ENCODE measurements at regions not wholly inside any gene's neighbourhood (a gene's known extent, or its start where the extent isn't known, plus 50 kb on each side); places are given as distances from the start of the nearest gene placed in this dataset.

- Histone ChIP-seq H3K9me3 (no peaks in the 10 kb centered on the region), H3K27ac (no peak overlapping the region), H3K27me3 (no peaks in the 10 kb centered on the region), H3K4me3 (no peak overlapping the region), H3K4me1 (no peaks in the 10 kb centered on the region), H3K36me3 (no peaks in the 10 kb centered on the region)
- intact Hi-C loops (cut with DNase I) = no loop called here
- TF ChIP-seq CTCF (IDR thresholded peaks at IDR 0.05) (no peak), POLR2AphosphoS5 (IDR thresholded peaks at IDR 0.05) (no peak), EP300 (IDR thresholded peaks at IDR 0.05) (no peak), POLR2A (IDR thresholded peaks at IDR 0.05) (no peak)
- no peak for DNase-seq
Observed at GRCh38 chr18:33944493-33944892, 280.2 kb downstream of the NOL4 start.

- intact Hi-C loops (cut with DNase I) = no loop called here
- TF ChIP-seq POLR2AphosphoS5 (IDR thresholded peaks at IDR 0.05) (no peak), EP300 (IDR thresholded peaks at IDR 0.05) (no peak), POLR2A (IDR thresholded peaks at IDR 0.05) (no peak), CTCF (IDR thresholded peaks at IDR 0.05) (no peak)
- H3K9me3 ChIP-seq = no peaks in the 10 kb centered on the region
- H3K36me3 ChIP-seq = no peaks in the 10 kb centered on the region
- H3K27ac ChIP-seq = no peak overlapping the region
- no peak for DNase-seq
- H3K27me3 ChIP-seq = no peaks in the 10 kb centered on the region
- no peaks in the 10 kb centered on the region for H3K4me1 ChIP-seq
- H3K4me3 ChIP-seq = no peak overlapping the region
Observed at GRCh38 chr18:33937270-33937816, 287.4 kb downstream of the NOL4 start.

GRCh38 chr18:33934258-33934657 lies 290.5 kb downstream of the NOL4 start:
- no peaks in the 10 kb centered on the region for H3K27me3 ChIP-seq
- intact Hi-C loops (cut with DNase I) = no loop called here
- no peaks in the 10 kb centered on the region for H3K4me1 ChIP-seq
- no peaks in the 10 kb centered on the region for H3K36me3 ChIP-seq
- WGBS, 2 donors = 16 to 67% methylated on average over 1 of the region's 1 CpG
- no peak overlapping the region for H3K27ac ChIP-seq
- no peak for TF ChIP-seq CTCF (IDR thresholded peaks at IDR 0.05)
- TF ChIP-seq POLR2AphosphoS5 (IDR thresholded peaks at IDR 0.05) = no peak
- no peak for TF ChIP-seq EP300 (IDR thresholded peaks at IDR 0.05)
- TF ChIP-seq POLR2A (IDR thresholded peaks at IDR 0.05) = no peak
- H3K9me3 ChIP-seq = no peaks in the 10 kb centered on the region
- no peak overlapping the region for H3K4me3 ChIP-seq
- DNase-seq = no peak

- no peaks in the 10 kb centered on the region for H3K9me3 ChIP-seq
- H3K4me1 ChIP-seq = peaks cover 0 to 17% (median 5%) of the 10 kb centered on the region in 4 donors
- 64 to 72% methylated on average over 3 of the region's 3 CpGs for WGBS, 2 donors
- no peak for DNase-seq
- H3K27me3 ChIP-seq = no peaks in the 10 kb centered on the region
- no peak overlapping the region for H3K27ac ChIP-seq
- H3K4me3 ChIP-seq = no peak overlapping the region
- intact Hi-C loops (cut with DNase I) = no loop called here
- TF ChIP-seq EP300 (IDR thresholded peaks at IDR 0.05) (no peak), POLR2AphosphoS5 (IDR thresholded peaks at IDR 0.05) (no peak), POLR2A (IDR thresholded peaks at IDR 0.05) (no peak), CTCF (IDR thresholded peaks at IDR 0.05) (no peak)
- H3K36me3 ChIP-seq = no peaks in the 10 kb centered on the region
Observed at GRCh38 chr18:33928231-33928630, 296.5 kb downstream of the NOL4 start.

GRCh38 chr18:33924576-33924975 lies 300.1 kb downstream of the NOL4 start:
- Histone ChIP-seq H3K27ac (no peak overlapping the region), H3K9me3 (no peaks in the 10 kb centered on the region), H3K36me3 (no peaks in the 10 kb centered on the region), H3K27me3 (no peaks in the 10 kb centered on the region), H3K4me1 (peaks cover 0 to 17% (median 5%) of the 10 kb centered on the region in 4 donors), H3K4me3 (no peak overlapping the region)
- WGBS, 2 donors = 84 to 85% methylated on average over 3 of the region's 3 CpGs
- TF ChIP-seq POLR2A (IDR thresholded peaks at IDR 0.05) (no peak), EP300 (IDR thresholded peaks at IDR 0.05) (no peak), POLR2AphosphoS5 (IDR thresholded peaks at IDR 0.05) (no peak), CTCF (IDR thresholded peaks at IDR 0.05) (no peak)
- intact Hi-C loops (cut with DNase I) = no loop called here
- no peak for DNase-seq
